ENCODE measurements at regions not wholly inside any gene's neighbourhood (a gene's known extent, or its start where the extent isn't known, plus 50 kb on each side); places are given as distances from the start of the nearest gene placed in this dataset.

GRCh38 chr9:8252445-8252844 is 452.9 kb upstream of the DMAC1 start:
- no peak overlapping the region for H3K27ac Mint-ChIP-seq
- TF ChIP-seq CTCF (IDR thresholded peaks at IDR 0.05; ENCODE audit: unreplicated experiment in 3 of 3) = no peak
- no peaks in the 10 kb centered on the region for H3K27me3 Mint-ChIP-seq (ENCODE audit: low read depth)
- H3K36me3 Mint-ChIP-seq (ENCODE audit: low read depth) = no peaks in the 10 kb centered on the region
- no peaks in the 10 kb centered on the region for H3K9me3 Mint-ChIP-seq
- no peaks in the 10 kb centered on the region for H3K4me1 Mint-ChIP-seq
- no peak overlapping the region for H3K4me3 Mint-ChIP-seq

- H3K4me3 Mint-ChIP-seq = no peak overlapping the region
- TF ChIP-seq CTCF (IDR thresholded peaks at IDR 0.05; ENCODE audit: unreplicated experiment in 3 of 3) = no peak
These were observed 452.0 kb upstream of the DMAC1 start for GRCh38 chr9:8251566-8251965.

GRCh38 chr9:8244505-8245092 is 445.0 kb upstream of the DMAC1 start:
- Mint-ChIP-seq H3K4me1 (peaks cover 11% of the 10 kb centered on the region), H3K27ac (peak overlapping the region in 1 of 3 experiments; percentile 79), H3K4me3 (no peak overlapping the region), H3K9me3 (no peaks in the 10 kb centered on the region), H3K27me3 (ENCODE audit: low read depth) (no peaks in the 10 kb centered on the region), H3K36me3 (ENCODE audit: low read depth) (no peaks in the 10 kb centered on the region)
- TF ChIP-seq CTCF (IDR thresholded peaks at IDR 0.05; ENCODE audit: unreplicated experiment in 3 of 3) = no peak

More at GRCh38 chr9:8251566-8251965, 452.0 kb upstream of the DMAC1 start:
- Mint-ChIP-seq H3K27me3 (ENCODE audit: low read depth) (no peaks in the 10 kb centered on the region), H3K9me3 (no peaks in the 10 kb centered on the region), H3K4me1 (no peaks in the 10 kb centered on the region), H3K36me3 (ENCODE audit: low read depth) (no peaks in the 10 kb centered on the region), H3K27ac (no peak overlapping the region)

- TF ChIP-seq CTCF (IDR thresholded peaks at IDR 0.05; ENCODE audit: unreplicated experiment in 3 of 3) = no peak
- Mint-ChIP-seq H3K36me3 (ENCODE audit: low read depth) (no peaks in the 10 kb centered on the region), H3K4me3 (no peak overlapping the region), H3K4me1 (peaks cover 11% of the 10 kb centered on the region), H3K9me3 (no peaks in the 10 kb centered on the region), H3K27ac (peak overlapping the region in 1 of 3 experiments; percentile 55), H3K27me3 (ENCODE audit: low read depth) (no peaks in the 10 kb centered on the region)
These were observed 441.6 kb upstream of the DMAC1 start for GRCh38 chr9:8241201-8241600.

- H3K27me3 Mint-ChIP-seq (ENCODE audit: low read depth) = peaks cover 3% of the 10 kb centered on the region
- no peaks in the 10 kb centered on the region for H3K9me3 Mint-ChIP-seq
- no peak for TF ChIP-seq CTCF (IDR thresholded peaks at IDR 0.05; ENCODE audit: unreplicated experiment in 3 of 3)
- H3K36me3 Mint-ChIP-seq (ENCODE audit: low read depth) = no peaks in the 10 kb centered on the region
- no peak overlapping the region for H3K4me3 Mint-ChIP-seq
- H3K4me1 Mint-ChIP-seq = peaks cover 11% of the 10 kb centered on the region
- H3K27ac Mint-ChIP-seq = no peak overlapping the region
These were observed 437.5 kb upstream of the DMAC1 start for GRCh38 chr9:8237096-8237495.

GRCh38 chr9:8235489-8235888 is 435.9 kb upstream of the DMAC1 start:
- H3K9me3 Mint-ChIP-seq = no peaks in the 10 kb centered on the region
- no peaks in the 10 kb centered on the region for H3K36me3 Mint-ChIP-seq (ENCODE audit: low read depth)
- no peak for TF ChIP-seq CTCF (IDR thresholded peaks at IDR 0.05; ENCODE audit: unreplicated experiment in 3 of 3)
- peaks cover 3% of the 10 kb centered on the region for H3K27me3 Mint-ChIP-seq (ENCODE audit: low read depth)
- no peaks in the 10 kb centered on the region for H3K4me1 Mint-ChIP-seq
- H3K27ac Mint-ChIP-seq = no peak overlapping the region
- no peak overlapping the region for H3K4me3 Mint-ChIP-seq
